Uterus (tissue), 2 donors: ENCODE measurements at regions not wholly inside any gene's neighbourhood (a gene's known extent, or its start where the extent isn't known, plus 50 kb on each side); places are given as distances from the start of the nearest gene placed in this dataset.

Experiments
- CTCF ChIP-seq, 4 experiments: fragments of 200-600 bp in 2 of 4; fragments of 450-650 bp in 2 of 4; sonication (generic) in 2 of 4; IDR thresholded peaks; one replicate each; pipeline ENCODE4 v1.5.1; 2016 to 2019; ENCODE audit warnings: antibody characterized with exemption in 4 of 4, mild to moderate bottlenecking in 2 of 4, moderate library complexity in 1 of 4
- POLR2A ChIP-seq, 2 donors: fragments of 450-650 bp; IDR thresholded peaks; one replicate each; pipeline ENCODE4 v1.6.1; 2016; ENCODE audit warnings: antibody characterized with exemption in 2 of 2, mild to moderate bottlenecking in 1 of 2, moderate library complexity in 1 of 2

- no peak for TF ChIP-seq POLR2A (IDR thresholded peaks at IDR 0.05)
- no peak for TF ChIP-seq CTCF (IDR thresholded peaks at IDR 0.05)
Measured at GRCh38 chr4:166162327-166162726, 289.3 kb downstream of the TLL1 start.
